ENCODE measurements at regions not wholly inside any gene's neighbourhood (a gene's known extent, or its start where the extent isn't known, plus 50 kb on each side); places are given as distances from the start of the nearest gene placed in this dataset.

DNA sequence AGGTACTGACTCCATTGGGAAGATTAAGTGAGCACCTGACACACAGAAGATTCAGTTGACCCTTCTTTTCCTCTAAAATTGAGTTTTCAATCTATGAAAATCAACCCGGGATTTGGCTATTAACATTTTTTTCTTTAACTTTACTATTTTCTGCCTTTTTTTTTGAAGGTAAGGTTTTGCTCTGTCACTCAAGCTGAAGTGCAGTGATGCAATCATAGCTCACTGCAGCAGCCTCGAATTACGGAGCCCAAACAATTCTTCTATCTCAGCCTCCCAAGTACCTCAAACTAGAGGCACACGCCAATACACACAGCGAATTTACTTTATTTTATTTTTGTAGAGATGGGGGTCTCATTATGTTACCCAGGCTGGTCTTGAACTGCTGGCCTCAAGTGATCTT, 1029.5 kb downstream of the MCTP2 start:
- TF ChIP-seq EP300 (IDR thresholded peaks at IDR 0.05) (no peak), CTCF (IDR thresholded peaks at IDR 0.05) (no peak)

Data from suprapubic skin (tissue), 3 donors.